ENCODE measurements at regions not wholly inside any gene's neighbourhood (a gene's known extent, or its start where the extent isn't known, plus 50 kb on each side); places are given as distances from the start of the nearest gene placed in this dataset.

DNA sequence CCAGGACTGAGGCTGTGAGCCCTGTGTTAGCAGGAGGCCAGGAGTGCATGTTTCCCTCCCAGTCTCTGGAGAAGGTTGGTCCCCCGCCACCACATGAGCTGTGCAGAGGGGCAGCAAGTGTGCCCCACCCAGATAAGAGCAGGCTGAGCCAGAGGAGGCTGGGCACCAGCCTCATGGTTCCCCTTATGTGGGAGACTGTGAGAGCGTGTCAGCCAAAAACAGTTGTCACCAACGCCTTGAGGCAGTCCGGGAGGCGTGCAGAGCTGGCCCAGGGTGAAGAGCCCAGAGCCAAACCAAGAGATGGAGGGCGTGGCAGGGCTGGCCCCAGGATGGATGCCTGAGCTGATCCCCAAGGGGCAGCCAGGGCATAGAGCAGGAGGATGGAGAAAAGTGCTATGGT lies 128.7 kb upstream of the GLI2 start:
- DNase-seq (ENCODE audit: low read depth in 2 of 2), result no peak

DNA sequence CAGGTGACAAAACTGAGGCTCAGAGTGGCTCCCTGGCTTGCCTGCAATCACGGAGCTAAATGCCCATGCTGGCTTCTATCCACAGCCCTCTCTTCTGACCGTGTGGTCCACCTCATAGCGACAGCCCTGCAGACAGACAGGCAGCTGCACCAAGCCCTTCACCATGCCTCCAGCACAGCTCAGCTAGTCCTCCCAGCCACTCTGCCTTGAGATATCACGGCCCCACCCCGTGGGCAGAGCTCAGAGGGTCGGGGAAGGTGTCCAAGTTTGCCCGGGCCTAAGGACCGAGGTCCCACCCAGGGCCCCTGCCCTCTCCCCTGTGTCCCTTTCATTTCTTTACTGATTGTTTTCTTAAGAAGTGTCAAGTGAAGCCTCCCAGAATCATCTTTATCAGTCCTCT lies 128.2 kb upstream of the GLI2 start:
- no peak for DNase-seq (ENCODE audit: low read depth in 2 of 2)

DNA sequence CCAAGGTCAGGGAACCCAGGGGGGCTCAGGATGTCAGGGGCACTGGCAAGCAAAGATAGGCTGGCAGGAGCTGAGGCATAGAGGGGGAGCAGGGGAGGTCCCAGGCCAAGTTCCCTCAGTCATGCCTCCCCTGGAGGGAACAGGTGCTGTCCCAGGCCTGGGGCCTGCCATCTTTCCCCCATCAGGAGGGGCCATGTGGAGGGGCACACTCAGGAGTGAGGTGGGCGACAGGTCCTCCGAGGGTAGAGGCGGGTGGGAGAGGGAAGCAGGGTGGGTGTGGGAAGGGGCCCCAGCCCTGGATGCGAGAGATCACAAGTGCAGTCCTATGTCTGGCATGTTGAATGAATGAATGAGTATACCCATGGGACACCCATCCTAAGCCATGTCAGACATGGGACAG lies 127.7 kb upstream of the GLI2 start:
- DNase-seq (ENCODE audit: low read depth in 2 of 2), result no peak

DNA sequence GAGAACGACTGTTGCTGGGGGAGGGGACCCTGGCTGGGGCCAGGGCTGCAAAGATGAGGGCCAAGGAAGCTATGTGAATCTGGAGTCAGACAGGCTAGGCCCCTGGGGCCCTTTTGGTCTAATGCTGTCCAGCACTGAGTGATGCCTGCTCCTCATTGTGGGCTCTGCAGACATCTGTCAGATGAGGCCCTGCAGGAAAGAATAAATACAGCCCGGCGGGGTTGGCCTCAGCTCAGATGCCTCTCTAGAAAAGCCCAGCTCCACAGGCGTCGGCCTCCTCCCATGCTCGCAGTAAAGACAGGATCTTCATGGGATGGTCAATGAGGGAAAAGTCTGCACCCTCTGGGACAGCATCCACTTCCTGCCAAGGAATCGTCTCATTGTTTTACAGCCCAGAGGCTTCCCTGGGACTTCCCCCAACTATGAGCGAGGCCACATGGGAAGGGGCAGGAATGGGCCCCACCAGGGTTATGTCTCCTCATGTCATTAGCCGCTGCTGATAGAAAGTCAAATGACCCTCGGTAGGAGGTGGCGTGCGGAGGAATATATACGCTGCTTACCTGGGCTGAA lies 125.8 kb upstream of the GLI2 start:
- no peak for DNase-seq (ENCODE audit: low read depth in 2 of 2)

DNA sequence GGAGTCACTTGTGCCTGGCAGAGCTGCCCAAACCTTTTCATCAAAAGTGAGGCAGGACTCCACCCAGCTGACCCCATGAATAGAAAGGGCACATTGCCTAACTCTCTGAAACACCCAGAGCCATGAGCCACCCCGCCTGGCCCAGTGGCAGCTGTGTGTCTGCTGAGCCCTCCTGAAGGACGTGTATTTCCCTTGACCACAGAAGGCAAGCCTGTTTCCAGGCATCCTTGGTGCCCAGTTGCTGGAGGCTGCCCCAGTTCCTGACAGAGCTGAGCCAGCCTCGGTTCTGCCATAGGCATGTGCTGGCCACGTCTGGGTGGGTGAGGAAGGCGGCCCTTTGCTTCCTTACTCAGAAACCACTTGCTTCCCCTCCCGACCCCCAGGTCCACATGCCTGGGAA lies 124.7 kb upstream of the GLI2 start:
- no peak for DNase-seq (ENCODE audit: low read depth in 2 of 2)

DNA sequence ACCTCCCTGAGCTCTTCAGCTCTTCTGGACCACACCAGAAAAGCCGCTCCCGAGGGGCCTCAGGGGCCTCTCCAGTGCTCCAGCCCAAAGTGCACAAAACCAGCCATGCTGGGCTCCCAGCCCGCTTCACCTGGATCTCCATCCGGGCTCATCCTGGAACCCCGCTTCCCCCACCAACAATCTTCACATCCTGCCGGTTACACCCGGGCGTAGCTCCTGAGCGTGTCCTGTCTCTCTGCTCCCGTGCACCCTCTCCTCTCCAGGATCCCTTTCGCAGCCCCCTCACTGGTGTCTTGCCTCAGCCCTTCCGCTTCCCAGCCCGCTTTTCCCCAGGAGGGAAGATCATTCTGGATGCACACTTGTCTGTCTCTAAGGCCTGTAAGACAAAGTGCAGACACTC lies 123.7 kb upstream of the GLI2 start:
- DNase-seq (ENCODE audit: low read depth in 2 of 2), result no peak

DNA sequence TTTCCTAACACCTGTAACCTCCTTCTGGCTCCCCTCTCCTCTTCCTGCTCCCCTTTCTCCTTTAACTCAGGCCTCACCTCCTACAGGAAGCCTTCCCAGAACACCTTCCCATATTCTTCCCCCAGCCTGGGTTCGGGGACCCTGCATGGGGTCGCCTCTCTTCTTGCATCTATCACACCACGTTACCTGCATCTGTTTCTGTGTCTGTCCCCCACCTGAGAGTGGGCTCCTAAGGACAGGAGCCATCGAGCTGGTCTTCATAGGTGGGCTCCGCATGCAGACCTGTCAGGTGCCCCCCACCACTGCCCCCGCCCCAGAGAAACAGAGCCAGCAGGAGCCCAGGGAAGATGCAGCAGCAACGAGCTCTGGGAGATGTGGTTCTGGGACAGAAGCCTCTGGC lies 123.2 kb upstream of the GLI2 start:
- DNase-seq (ENCODE audit: low read depth in 2 of 2), result no peak

DNA sequence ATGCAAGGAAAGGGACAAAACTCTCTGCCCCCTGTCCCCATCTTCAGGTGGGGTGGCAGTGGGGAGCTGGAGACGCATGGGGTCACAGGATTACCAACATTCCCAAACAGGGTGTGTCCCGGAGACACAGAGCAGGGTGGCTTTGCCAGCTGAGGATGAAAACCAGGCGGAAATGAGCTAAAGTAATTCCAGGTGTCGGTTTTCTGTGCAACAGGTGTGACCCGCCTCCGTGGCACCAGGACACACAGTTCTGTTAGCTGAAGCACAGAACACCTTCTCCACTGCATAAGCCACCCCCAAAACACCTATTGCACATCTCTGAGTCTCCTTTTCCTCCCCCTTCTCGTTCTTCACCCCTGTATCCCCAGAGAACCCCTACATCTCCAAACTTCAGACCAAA lies 122.7 kb upstream of the GLI2 start:
- no peak for DNase-seq (ENCODE audit: low read depth in 2 of 2)

DNA sequence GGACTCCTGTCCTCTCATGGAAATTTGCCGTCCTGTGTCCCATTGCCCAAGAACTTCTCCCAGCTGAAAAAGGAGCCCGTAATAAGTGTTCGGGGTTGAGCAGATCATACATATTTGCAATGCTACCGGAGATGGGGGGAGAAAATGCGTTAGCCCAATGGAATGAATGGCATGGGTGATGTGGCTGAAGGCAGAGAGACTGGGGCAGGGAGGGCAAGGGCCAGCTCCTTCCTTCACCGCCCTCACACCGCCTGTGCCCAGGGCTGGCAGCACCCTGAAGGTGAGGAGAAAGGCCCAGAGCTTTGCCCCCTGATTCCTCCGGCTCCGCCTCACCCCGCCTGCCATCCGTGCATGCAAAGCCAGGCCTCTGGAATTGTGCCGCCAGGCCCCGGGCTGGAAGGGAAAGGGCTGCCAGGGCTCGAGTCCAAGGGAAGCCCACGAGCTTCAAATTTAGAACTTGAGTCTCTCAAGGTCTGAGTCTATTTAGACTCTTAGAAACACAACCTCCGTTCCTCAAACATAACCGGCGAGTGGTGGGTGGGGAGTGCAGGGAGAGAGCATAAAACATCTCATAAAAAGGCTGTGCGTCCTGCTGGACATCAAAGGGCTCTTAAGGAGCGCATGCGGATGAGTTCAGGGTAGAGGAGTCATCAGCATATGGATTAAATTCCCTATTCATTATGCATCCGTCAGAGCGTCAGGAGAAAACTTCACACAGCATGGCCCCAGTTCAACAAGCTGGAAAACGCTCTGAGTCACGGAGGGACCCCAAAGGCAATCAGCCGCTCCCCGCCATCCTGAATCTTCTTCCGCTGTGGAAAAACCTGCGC lies 121.7 kb upstream of the GLI2 start:
- no peak for DNase-seq (ENCODE audit: low read depth in 2 of 2)

DNA sequence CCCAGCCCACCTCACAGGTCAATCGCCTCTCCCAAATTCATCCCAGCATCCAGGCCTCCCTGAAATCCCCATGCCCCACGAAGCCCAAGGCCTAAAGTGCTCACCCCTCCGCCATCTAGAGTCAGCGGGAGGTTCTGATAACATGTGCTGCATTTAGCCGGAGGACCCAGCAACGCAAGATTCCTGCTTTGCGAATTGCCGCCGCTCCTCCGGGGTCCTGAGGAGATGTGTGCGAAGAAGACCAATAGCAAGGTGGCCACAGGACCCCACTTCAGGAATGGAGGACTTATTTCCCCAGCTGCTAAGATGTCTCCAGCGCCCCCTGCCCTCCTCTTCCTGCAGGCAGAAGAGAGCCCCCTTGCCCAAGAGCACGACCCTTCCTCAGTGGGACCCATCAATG lies 120.8 kb upstream of the GLI2 start:
- DNase-seq (ENCODE audit: low read depth in 2 of 2), result no peak

DNA sequence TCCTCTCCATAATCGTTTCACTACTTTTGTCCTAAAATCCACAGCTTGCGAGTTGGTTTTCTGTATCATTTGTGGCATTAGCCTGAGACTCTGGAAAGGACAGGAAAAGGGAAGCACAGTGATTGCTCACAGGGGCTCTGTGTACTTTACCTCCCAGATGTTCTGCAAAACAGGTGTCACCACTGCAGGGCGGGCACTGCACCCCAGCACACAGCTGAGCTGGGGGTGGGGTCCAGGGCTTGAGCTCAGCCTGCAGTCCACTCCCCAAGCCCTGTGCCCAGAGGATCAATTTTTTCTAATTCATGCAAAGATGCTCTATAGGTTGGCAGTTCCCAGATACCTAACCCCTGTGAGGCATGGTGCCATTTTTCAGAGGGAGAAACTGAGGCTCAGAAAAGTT lies 119.4 kb upstream of the GLI2 start:
- no peak for DNase-seq (ENCODE audit: low read depth in 2 of 2)

DNA sequence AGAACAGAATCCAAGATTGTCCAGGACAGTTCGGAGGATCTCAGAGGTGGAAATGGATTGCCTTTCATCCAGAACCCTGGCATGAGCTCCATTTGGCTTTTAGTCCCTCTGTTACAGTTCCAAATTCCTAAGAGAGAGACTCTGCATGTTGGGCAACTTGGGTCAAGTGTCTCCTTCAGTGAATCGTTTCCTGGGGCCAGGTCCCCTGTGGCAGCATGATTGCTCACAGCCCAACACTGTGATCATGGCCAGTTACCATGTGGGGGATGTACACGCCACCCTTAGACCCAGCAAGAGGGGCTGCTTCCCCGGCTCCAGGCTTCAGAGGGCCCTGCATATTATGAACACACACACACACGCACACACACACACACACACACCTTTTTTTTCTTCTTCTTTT lies 118.6 kb upstream of the GLI2 start:
- no peak for DNase-seq (ENCODE audit: low read depth in 2 of 2)

DNA sequence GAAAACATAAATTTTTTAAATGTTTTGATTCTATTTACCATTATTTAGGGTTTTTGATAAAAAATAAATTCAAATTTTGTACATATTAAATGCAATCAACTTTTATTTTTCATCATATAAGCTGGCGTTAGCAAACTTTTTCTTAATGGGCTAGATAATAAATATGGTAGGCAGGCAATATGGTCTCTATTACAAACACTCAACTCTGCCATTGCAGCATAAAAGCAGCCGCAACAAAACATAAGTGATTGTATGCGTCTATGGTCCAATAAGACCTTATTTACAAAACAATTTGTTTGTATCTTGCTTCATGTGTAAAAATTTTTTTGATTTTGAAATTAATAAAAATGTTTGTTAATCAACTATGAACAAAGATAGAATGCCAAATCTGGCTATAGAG lies 116.8 kb upstream of the GLI2 start:
- no peak for DNase-seq (ENCODE audit: low read depth in 2 of 2)

DNA sequence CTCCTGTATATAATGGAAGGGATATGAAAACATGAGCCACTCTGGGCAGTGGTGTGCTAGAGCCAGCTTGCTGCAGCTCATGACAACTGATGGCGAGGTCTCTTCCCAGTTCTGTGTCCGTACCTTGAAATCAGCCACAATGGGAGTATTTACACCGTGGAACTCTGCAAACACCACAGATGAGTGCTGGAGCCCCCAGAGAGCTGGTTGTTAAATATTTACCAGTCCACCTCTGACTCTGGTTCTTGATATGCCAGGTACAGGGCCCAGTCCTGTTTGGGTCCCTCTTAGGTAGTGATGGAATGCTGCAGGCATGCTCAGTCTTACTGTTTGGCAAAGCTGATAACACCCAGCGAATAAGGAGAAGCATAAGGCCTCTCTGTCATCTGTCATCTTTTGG lies 116.1 kb upstream of the GLI2 start:
- DNase-seq (ENCODE audit: low read depth in 2 of 2), result no peak

DNA sequence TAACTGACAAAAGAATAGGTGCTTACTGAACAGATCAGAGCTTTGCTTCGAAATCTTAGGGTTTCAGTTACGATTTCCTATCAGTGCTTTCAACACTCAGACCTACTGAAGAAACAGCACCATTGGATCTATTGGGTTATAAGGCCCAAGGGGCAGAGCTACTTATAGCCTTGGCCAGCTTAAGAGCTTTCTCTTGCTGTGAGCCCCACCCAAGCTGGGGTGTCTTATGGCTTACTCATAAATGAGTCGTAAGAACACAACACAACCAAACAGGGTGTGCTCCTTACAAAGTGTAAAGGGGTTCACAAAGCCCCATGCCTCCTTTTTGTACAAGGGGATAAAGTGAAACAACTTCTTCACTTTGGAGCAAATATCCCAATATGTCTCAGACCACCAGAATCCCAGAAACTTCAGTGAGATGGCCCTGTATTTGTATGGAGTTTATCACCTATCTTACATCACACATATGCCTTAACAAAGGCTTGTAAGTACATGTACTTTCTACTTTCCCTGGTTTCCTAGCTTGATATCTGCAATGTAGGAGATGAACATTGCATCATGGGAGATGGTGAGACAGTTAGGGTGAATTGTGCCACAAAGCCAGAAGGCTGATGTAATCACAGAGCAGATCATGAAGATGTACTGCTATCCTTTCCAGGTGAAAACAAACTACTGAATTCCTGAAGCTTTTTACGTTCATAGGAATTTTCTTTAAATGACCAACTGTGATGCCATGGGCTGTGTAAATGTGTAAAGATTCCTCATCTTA lies 115.5 kb upstream of the GLI2 start:
- no peak for DNase-seq (ENCODE audit: low read depth in 2 of 2)

DNA sequence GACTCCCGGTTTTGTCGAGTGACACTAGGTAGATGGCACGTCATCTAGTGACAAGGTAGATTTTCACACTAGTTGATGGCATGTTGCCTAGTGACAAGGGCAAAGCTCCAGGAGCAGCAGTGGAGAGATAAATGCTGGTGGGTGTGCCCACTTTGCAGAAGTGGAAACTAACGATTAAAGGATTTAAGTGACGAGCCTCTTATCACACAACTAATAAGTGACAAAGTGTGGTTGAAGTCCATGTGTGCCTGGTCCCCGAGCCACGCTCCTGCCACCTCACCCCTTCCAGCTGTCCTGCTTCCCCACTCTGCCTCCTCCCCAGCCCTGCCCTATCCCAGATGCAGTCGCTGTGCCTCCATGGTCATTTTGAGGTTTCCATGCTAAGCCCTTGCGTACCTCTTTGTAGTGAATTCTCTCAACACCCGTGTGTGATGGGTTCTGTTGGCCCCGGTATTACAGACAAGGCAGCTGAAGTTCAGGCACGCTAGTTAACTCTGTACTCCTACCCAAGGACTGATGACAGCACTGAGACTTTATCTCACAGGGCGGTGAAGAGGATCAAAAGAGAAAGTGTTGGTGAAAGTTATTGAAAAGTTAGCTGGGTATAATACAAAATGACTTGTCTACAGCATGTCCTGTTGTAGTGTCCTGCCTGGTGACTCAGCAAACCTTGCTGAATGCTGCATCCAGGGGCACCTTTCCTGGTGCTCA lies 113.4 kb upstream of the GLI2 start:
- DNase-seq (ENCODE audit: low read depth in 2 of 2), result no peak

DNA sequence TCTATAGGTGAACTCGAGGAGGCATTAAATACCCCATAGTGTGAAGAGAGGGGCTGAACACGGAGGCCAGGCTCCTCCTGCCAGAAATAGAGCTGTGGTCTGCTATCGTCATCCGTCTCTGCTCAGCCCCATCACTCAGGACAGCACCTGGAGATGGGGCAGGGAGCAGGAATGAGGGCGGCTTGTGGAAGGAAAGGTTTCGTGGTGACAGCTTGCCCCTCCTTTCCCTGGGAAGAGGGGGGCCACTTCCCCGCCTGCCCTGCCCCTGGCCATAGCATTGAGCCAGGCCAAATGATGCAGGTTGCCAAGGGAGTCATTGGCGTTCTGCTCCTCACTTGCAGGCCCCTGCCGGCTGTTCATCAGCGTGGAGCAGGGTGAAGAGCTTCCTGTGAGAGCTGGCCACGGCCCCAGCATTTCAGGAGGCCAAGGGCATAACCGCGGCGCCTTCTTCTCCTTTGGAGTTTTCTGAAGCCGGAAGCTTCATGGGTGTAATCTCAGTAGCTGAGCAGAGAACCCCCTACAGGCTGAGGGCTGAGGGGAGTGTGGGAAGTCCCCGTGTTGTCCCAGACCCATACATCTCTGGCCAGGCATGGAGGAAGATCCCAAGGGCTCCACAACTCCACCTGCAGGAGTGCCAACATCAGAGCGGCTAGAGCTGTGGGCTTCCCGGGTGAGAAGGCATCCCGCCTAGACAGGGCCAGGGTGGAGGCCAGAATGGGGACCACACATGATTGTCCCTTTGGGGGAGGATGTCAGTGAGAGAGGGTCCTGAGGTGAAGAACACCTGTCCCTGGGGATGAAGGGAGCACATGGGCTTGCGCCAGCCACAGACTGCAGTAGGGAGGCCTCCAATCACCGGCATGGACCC lies 112.5 kb upstream of the GLI2 start:
- DNase-seq (ENCODE audit: low read depth in 2 of 2), result no peak

DNA sequence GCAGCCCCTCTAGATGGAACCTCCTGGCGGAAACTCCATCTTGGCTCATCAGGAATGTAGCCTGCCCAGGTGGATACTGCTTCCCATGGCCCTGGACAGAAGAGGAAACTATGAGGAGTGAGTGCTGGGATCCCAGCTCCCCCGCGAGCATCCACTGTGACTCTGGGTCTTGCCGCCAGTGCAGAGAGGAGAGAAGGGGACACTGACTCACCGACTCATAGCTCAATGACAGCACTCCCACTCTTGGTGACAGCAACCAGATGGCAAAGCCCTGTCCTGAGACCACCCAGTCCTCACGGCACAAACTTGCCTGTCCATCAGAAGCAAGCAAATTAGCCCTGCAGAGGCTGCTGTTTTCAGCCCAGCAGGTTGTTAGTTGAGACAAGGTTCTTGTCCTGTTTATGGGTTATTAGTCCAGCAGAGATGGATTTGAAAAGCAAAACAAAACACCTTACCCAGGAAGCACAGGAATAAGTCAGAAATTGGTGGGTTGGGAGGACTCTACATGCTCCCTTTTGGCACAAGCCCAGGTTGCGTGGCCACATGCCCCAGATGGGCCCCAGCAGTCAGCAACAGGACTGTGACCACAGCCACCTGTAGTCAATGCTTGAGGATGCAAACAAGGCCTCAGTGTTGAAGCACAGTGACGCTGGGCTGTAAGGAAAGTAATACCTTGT lies 111.5 kb upstream of the GLI2 start:
- DNase-seq (ENCODE audit: low read depth in 2 of 2), result no peak

DNA sequence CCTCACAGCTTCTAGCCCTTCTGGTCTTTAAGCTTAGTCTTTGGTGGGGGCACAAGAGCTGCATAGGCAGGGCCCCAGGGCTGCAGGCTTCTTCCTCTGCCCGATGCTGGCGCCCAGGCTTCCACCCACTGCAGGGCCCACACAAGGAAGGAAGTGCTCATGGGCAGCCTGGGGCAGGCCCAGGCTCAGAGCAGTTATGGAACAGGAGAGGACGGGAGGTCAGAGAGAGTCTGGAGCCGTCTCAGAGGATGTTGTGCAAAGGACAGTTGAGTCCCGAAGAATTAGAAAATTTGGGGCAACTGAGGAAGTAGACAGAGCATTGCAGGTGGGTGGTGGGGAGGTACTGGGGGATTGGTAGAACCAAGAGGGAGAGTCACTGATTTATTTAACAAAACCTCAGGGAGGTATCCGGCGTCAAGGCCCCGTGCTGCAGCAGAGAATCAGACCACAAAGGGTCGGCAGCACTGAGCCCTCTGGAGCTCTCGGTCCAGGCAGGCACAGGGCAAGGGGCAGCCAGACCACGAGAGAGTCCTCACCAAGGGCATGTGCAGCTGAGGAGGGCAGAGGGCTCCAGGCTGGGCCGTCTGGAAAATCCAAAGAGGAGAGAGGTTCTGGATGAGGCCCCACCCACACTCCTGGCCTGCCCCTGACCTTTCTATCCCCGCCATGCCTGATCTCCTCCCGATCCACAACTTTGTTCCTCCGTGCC lies 110.8 kb upstream of the GLI2 start:
- DNase-seq (ENCODE audit: low read depth in 2 of 2), result no peak

DNA sequence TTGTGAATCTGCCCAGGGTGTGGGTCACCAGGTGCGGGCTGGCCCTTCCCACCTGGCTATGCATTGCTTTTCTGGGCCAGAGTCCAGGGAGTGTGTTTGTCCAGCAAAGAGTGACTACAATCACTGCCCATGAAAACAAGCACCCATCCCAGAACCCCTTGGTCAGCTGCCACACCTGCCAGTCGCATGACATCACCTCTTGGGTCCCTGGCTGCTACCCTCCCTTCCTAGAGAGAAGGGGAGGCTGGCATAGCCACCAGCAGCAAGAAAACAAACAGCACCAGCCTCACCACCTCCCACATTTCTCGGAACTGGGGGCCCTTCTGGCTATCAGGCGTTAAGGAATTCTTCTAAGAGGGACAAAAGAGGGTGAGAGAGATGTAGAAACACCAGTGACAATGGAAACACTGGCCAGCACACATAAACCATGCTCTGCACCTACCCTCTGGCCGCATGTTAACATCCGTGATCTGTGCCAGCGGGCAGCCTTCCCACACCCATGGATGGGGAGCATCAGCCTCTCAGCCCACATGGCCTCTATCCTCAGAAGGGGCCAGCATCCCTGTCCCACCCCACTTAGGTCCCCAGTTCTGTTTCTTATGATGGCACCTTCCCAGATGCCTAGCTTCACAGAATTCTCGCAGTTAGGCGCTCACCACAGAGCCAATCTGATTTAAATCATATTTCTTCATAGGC lies 109.7 kb upstream of the GLI2 start:
- DNase-seq (ENCODE audit: low read depth in 2 of 2), result no peak
